ENCODE measurements at regions not wholly inside any gene's neighbourhood (a gene's known extent, or its start where the extent isn't known, plus 50 kb on each side); places are given as distances from the start of the nearest gene placed in this dataset.

GRCh38 chr9:85339338-85339737 lies 402.4 kb downstream of the AGTPBP1 start (continued):
- TF ChIP-seq, protein P1, sequence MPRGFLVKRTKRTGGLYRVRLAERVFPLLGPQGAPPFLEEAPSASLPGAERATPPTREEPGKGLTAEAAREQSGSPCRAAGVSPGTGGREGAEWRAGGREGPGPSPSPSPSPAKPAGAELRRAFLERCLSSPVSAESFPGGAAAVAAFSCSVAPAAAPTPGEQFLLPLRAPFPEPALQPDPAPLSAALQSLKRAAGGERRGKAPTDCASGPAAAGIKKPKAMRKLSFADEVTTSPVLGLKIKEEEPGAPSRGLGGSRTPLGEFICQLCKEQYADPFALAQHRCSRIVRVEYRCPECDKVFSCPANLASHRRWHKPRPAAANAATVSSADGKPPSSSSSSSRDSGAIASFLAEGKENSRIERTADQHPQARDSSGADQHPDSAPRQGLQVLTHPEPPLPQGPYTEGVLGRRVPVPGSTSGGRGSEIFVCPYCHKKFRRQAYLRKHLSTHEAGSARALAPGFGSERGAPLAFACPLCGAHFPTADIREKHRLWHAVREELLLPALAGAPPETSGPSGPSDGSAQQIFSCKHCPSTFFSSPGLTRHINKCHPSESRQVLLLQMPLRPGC (tag by site-specific recombination; IDR thresholded peaks at IDR 0.05) = peak; percentile 72
- no peak for TF ChIP-seq ZNF423 (tag by site-specific recombination; IDR thresholded peaks at IDR 0.05)
- no peak for TF ChIP-seq MYNN (tag by site-specific recombination; IDR thresholded peaks at IDR 0.05; ENCODE audit: borderline replicate concordance)
- peak; percentile 66 for TF ChIP-seq PRDM4 (tag by site-specific recombination; IDR thresholded peaks at IDR 0.05)
- TF ChIP-seq, protein P2, sequence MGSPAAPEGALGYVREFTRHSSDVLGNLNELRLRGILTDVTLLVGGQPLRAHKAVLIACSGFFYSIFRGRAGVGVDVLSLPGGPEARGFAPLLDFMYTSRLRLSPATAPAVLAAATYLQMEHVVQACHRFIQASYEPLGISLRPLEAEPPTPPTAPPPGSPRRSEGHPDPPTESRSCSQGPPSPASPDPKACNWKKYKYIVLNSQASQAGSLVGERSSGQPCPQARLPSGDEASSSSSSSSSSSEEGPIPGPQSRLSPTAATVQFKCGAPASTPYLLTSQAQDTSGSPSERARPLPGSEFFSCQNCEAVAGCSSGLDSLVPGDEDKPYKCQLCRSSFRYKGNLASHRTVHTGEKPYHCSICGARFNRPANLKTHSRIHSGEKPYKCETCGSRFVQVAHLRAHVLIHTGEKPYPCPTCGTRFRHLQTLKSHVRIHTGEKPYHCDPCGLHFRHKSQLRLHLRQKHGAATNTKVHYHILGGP (tag by site-specific recombination; IDR thresholded peaks at IDR 0.05) = peak; percentile 62
- peak; percentile 80 for TF ChIP-seq ZNF580 (tag by site-specific recombination; IDR thresholded peaks at IDR 0.05)
- TF ChIP-seq ZNF791 (tag by site-specific recombination; IDR thresholded peaks at IDR 0.05) = no peak
- TF ChIP-seq ZNF404 (tag by site-specific recombination; IDR thresholded peaks at IDR 0.05) = no peak
- TF ChIP-seq ZSCAN5A (tag by site-specific recombination; IDR thresholded peaks at IDR 0.05) = no peak
- TF ChIP-seq ZNF426 (tag by site-specific recombination; IDR thresholded peaks at IDR 0.05) = no peak
- TF ChIP-seq ZNF660 (tag by site-specific recombination; IDR thresholded peaks at IDR 0.05) = 0 out of 2 replicates have a peak, but pooled peaks have one; percentile 52
- TF ChIP-seq FEZF1 (tag by site-specific recombination; IDR thresholded peaks at IDR 0.05) = peak; percentile 79
- 0 out of 2 replicates have a peak, but pooled peaks have one; percentile 82 for TF ChIP-seq ZNF184 (tag by site-specific recombination; IDR thresholded peaks at IDR 0.05)
- TF ChIP-seq ZFP41 (tag by site-specific recombination; IDR thresholded peaks at IDR 0.05; ENCODE audit: borderline replicate concordance) = no peak
- TF ChIP-seq, protein P3, sequence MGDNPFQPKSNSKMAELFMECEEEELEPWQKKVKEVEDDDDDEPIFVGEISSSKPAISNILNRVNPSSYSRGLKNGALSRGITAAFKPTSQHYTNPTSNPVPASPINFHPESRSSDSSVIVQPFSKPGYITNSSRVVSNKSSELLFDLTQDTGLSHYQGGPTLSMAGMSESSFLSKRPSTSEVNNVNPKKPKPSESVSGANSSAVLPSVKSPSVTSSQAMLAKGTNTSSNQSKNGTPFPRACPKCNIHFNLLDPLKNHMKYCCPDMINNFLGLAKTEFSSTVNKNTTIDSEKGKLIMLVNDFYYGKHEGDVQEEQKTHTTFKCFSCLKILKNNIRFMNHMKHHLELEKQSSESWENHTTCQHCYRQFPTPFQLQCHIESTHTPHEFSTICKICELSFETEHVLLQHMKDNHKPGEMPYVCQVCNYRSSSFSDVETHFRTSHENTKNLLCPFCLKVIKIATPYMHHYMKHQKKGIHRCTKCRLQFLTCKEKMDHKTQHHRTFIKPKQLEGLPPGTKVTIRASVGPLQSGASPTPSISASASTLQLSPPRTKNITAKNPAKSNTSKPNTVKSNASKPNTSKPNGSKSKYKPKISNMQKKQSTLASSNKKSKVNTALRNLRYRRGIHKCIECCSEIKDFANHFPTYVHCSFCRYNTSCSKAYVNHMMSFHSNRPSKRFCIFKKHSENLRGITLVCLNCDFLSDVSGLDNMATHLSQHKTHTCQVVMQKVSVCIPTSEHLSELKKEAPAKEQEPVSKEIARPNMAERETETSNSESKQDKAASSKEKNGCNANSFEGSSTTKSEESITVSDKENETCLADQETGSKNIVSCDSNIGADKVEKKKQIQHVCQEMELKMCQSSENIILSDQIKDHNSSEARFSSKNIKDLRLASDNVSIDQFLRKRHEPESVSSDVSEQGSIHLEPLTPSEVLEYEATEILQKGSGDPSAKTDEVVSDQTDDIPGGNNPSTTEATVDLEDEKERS (tag by site-specific recombination; IDR thresholded peaks at IDR 0.05) = no peak
- no peak for TF ChIP-seq ZNF600 (tag by site-specific recombination; IDR thresholded peaks at IDR 0.05)
- TF ChIP-seq ZNF621 (tag by site-specific recombination; IDR thresholded peaks at IDR 0.05) = no peak
- peak; percentile 84 for TF ChIP-seq IKZF3 (tag by site-specific recombination; IDR thresholded peaks at IDR 0.05)
- no peak for TF ChIP-seq ZNF473 (tag by site-specific recombination; IDR thresholded peaks at IDR 0.05)
- no peak for TF ChIP-seq ZNF785 (tag by site-specific recombination; IDR thresholded peaks at IDR 0.05)
- no peak for TF ChIP-seq ZNF248 (tag by site-specific recombination; IDR thresholded peaks at IDR 0.05)
- TF ChIP-seq GFI1B (tag by site-specific recombination; IDR thresholded peaks at IDR 0.05) = no peak
- TF ChIP-seq ZNF704 (tag by site-specific recombination; IDR thresholded peaks at IDR 0.05) = no peak
- no peak for TF ChIP-seq ZNF292 (tag by site-specific recombination; IDR thresholded peaks at IDR 0.05; ENCODE audit: borderline replicate concordance, low read depth)
- TF ChIP-seq ZSCAN16 (tag by site-specific recombination; IDR thresholded peaks at IDR 0.05) = no peak
- TF ChIP-seq ZNF280C (tag by site-specific recombination; IDR thresholded peaks at IDR 0.05) = no peak
- TF ChIP-seq ZNF433 (tag by site-specific recombination; IDR thresholded peaks at IDR 0.05; ENCODE audit: low read depth) = no peak
- no peak for TF ChIP-seq ZNF521 (tag by site-specific recombination; IDR thresholded peaks at IDR 0.05)
